Skeletal muscle cell (primary cell): ENCODE measurements at regions not wholly inside any gene's neighbourhood (a gene's known extent, or its start where the extent isn't known, plus 50 kb on each side); places are given as distances from the start of the nearest gene placed in this dataset.

ENCODE experiments used
- DNase-seq: peaks from one replicate; pipeline ENCODE4 v3.0.0-alpha.2; 2010; ENCODE audit warnings: low read depth
- H3K4me3 ChIP-seq: 2 replicates; pipeline ENCODE4 v1.5.1; 2011; ENCODE audit warnings: low read depth, mild to moderate bottlenecking, control low read depth, low read length, moderate library complexity

- DNase-seq, result no peak
- no peak overlapping the region for H3K4me3 ChIP-seq
Observed at GRCh38 chr3:68207327-68207726, 552.9 kb upstream of the SUCLG2 start.

GRCh38 chr3:68206524-68207117 lies 552.2 kb upstream of the SUCLG2 start:
- H3K4me3 ChIP-seq, result no peak overlapping the region
- DNase-seq, result no peak

- H3K4me3 ChIP-seq, result no peak overlapping the region
- no peak for DNase-seq
Observed at GRCh38 chr3:68186733-68187132, 532.3 kb upstream of the SUCLG2 start.

GRCh38 chr3:68176600-68176999 lies 522.2 kb upstream of the SUCLG2 start:
- no peak for DNase-seq
- H3K4me3 ChIP-seq, result no peak overlapping the region

- DNase-seq, result no peak
- H3K4me3 ChIP-seq, result no peak overlapping the region
Observed at GRCh38 chr3:68173012-68173634, 518.7 kb upstream of the SUCLG2 start.

- no peak for DNase-seq
- H3K4me3 ChIP-seq, result no peak overlapping the region
Observed at GRCh38 chr3:68172039-68172438, 517.6 kb upstream of the SUCLG2 start.

- H3K4me3 ChIP-seq, result no peak overlapping the region
- no peak for DNase-seq
Observed at GRCh38 chr3:68163968-68164367, 509.6 kb upstream of the SUCLG2 start.

GRCh38 chr3:68163062-68163461 lies 508.6 kb upstream of the SUCLG2 start:
- H3K4me3 ChIP-seq, result no peak overlapping the region

GRCh38 chr3:68162644-68163043 lies 508.2 kb upstream of the SUCLG2 start:
- DNase-seq, result no peak
- H3K4me3 ChIP-seq, result no peak overlapping the region

More at GRCh38 chr3:68163062-68163461, 508.6 kb upstream of the SUCLG2 start:
- no peak for DNase-seq

GRCh38 chr3:68151359-68151758 lies 496.9 kb upstream of the SUCLG2 start:
- H3K4me3 ChIP-seq, result no peak overlapping the region
- no peak for DNase-seq

- DNase-seq, result no peak
- H3K4me3 ChIP-seq, result no peak overlapping the region
Observed at GRCh38 chr3:68148447-68148846, 494.0 kb upstream of the SUCLG2 start.

- no peak for DNase-seq
- H3K4me3 ChIP-seq, result no peak overlapping the region
Observed at GRCh38 chr3:68142441-68142840, 488.0 kb upstream of the SUCLG2 start.

GRCh38 chr3:68139897-68140296 lies 485.5 kb upstream of the SUCLG2 start:
- no peak overlapping the region for H3K4me3 ChIP-seq
- DNase-seq, result no peak

- DNase-seq, result no peak
- no peak overlapping the region for H3K4me3 ChIP-seq
Observed at GRCh38 chr3:68136411-68136810, 482.0 kb upstream of the SUCLG2 start.

- DNase-seq, result no peak
- no peak overlapping the region for H3K4me3 ChIP-seq
Observed at GRCh38 chr3:68135067-68135466, 480.7 kb upstream of the SUCLG2 start.

- H3K4me3 ChIP-seq, result no peak overlapping the region
- no peak for DNase-seq
Observed at GRCh38 chr3:68129065-68129464, 474.7 kb upstream of the SUCLG2 start.

- no peak overlapping the region for H3K4me3 ChIP-seq
- DNase-seq, result no peak
Observed at GRCh38 chr3:68123231-68123630, 468.8 kb upstream of the SUCLG2 start.

GRCh38 chr3:68121287-68121686 lies 466.9 kb upstream of the SUCLG2 start:
- H3K4me3 ChIP-seq, result no peak overlapping the region
- no peak for DNase-seq

- no peak overlapping the region for H3K4me3 ChIP-seq
- DNase-seq, result no peak
Observed at GRCh38 chr3:68116580-68116979, 462.2 kb upstream of the SUCLG2 start.

GRCh38 chr3:68103811-68104210 lies 449.4 kb upstream of the SUCLG2 start:
- no peak for DNase-seq
- H3K4me3 ChIP-seq, result no peak overlapping the region

GRCh38 chr3:68090571-68090970 lies 436.2 kb upstream of the SUCLG2 start:
- DNase-seq, result no peak
- H3K4me3 ChIP-seq, result no peak overlapping the region
